Activated T-cell treated with anti-CD3 and anti-CD28 coated beads, Interleukin-2, amount 50 U/mL, for 4 hours (primary cell): ENCODE measurements at regions not wholly inside any gene's neighbourhood (a gene's known extent, or its start where the extent isn't known, plus 50 kb on each side); places are given as distances from the start of the nearest gene placed in this dataset.

Source experiments
- ATAC-seq, 2 donors: fragments of 200-7000 bp; cut with Tn5 transposase; one replicate each; pipeline ENCODE4 v1.10.0; 2021
- DNase-seq: peaks from one replicate; pipeline ENCODE4 v3.0.0-alpha.2; 2020
- H3K27me3 Mint-ChIP-seq: one replicate; pipeline ENCODE4 v1.8.0; 2021; ENCODE audit warnings: low read depth, mixed read lengths
- H3K36me3 Mint-ChIP-seq: one replicate; pipeline ENCODE4 v1.8.0; 2022; ENCODE audit warnings: mixed read lengths; ENCODE audit not compliant: insufficient read depth
- H3K4me1 Mint-ChIP-seq: one replicate; pipeline ENCODE4 v1.8.0; 2021; ENCODE audit warnings: low read depth, mixed read lengths
- H3K4me3 Mint-ChIP-seq: one replicate; pipeline ENCODE4 v1.8.0; 2021; ENCODE audit warnings: mild to moderate bottlenecking, moderate library complexity, mixed read lengths
- H3K9me3 Mint-ChIP-seq: one replicate; pipeline ENCODE4 v1.8.0; 2021; ENCODE audit warnings: mixed read lengths

- Mint-ChIP-seq H3K36me3 (no peaks in the 10 kb centered on the region), H3K4me3 (no peak overlapping the region), H3K9me3 (peaks cover 18% of the 10 kb centered on the region), H3K27me3 (peaks cover 4% of the 10 kb centered on the region), H3K4me1 (no peaks in the 10 kb centered on the region)
- ATAC-seq (no peak), DNase-seq (no peak)
These were observed 535.7 kb upstream of the CDH11 start for GRCh38 chr16:65657556-65657955.

GRCh38 chr16:65657071-65657494 is 535.2 kb upstream of the CDH11 start:
- H3K4me1 Mint-ChIP-seq = no peaks in the 10 kb centered on the region
- H3K27me3 Mint-ChIP-seq = peaks cover 4% of the 10 kb centered on the region
- no peak for DNase-seq
- H3K36me3 Mint-ChIP-seq = no peaks in the 10 kb centered on the region
- no peak overlapping the region for H3K4me3 Mint-ChIP-seq
- ATAC-seq = no peak
- H3K9me3 Mint-ChIP-seq = peaks cover 15% of the 10 kb centered on the region

GRCh38 chr16:65655802-65656201 is 533.9 kb upstream of the CDH11 start:
- no peak for ATAC-seq
- H3K4me1 Mint-ChIP-seq = no peaks in the 10 kb centered on the region
- peaks cover 4% of the 10 kb centered on the region for H3K27me3 Mint-ChIP-seq
- H3K4me3 Mint-ChIP-seq = no peak overlapping the region
- no peak for DNase-seq
- H3K9me3 Mint-ChIP-seq = peaks cover 12% of the 10 kb centered on the region
- H3K36me3 Mint-ChIP-seq = no peaks in the 10 kb centered on the region

- no peak for DNase-seq
- H3K27me3 Mint-ChIP-seq = no peaks in the 10 kb centered on the region
- H3K4me1 Mint-ChIP-seq = no peaks in the 10 kb centered on the region
- no peak for ATAC-seq
- no peak overlapping the region for H3K4me3 Mint-ChIP-seq
- no peaks in the 10 kb centered on the region for H3K36me3 Mint-ChIP-seq
- H3K9me3 Mint-ChIP-seq = peaks cover 5% of the 10 kb centered on the region
These were observed 526.2 kb upstream of the CDH11 start for GRCh38 chr16:65648101-65648500.

- no peaks in the 10 kb centered on the region for H3K27me3 Mint-ChIP-seq
- H3K36me3 Mint-ChIP-seq = no peaks in the 10 kb centered on the region
- H3K4me1 Mint-ChIP-seq = no peaks in the 10 kb centered on the region
- no peak for ATAC-seq
- no peak for DNase-seq
- H3K9me3 Mint-ChIP-seq = peaks cover 3% of the 10 kb centered on the region
- H3K4me3 Mint-ChIP-seq = no peak overlapping the region
These were observed 523.0 kb upstream of the CDH11 start for GRCh38 chr16:65644821-65645220.

GRCh38 chr16:65641762-65642289 is 520.0 kb upstream of the CDH11 start:
- H3K36me3 Mint-ChIP-seq = no peaks in the 10 kb centered on the region
- no peak overlapping the region for H3K4me3 Mint-ChIP-seq
- DNase-seq = no peak
- no peak for ATAC-seq
- peaks cover 7% of the 10 kb centered on the region for H3K9me3 Mint-ChIP-seq
- no peaks in the 10 kb centered on the region for H3K27me3 Mint-ChIP-seq
- H3K4me1 Mint-ChIP-seq = no peaks in the 10 kb centered on the region

- H3K4me1 Mint-ChIP-seq = no peaks in the 10 kb centered on the region
- no peak for DNase-seq
- H3K4me3 Mint-ChIP-seq = no peak overlapping the region
- H3K36me3 Mint-ChIP-seq = no peaks in the 10 kb centered on the region
- peaks cover 7% of the 10 kb centered on the region for H3K9me3 Mint-ChIP-seq
- H3K27me3 Mint-ChIP-seq = peaks cover 6% of the 10 kb centered on the region
- ATAC-seq = no peak
These were observed 519.3 kb upstream of the CDH11 start for GRCh38 chr16:65641049-65641761.

DNA sequence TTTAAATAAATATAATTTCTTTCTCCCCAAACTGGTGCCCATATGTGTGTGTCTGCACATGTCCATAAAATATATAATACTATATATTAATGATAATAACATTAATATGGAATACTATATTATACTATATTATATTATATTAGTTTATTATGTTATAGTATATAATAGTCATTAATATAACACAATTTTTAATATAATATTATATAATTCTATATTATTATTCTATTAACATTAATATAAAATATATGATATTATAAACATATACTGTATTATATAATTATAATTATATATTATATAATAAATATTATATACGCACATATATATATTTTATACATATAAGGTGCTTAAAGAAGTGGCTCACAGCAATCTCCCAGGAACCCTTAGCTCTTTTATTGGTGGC is 513.0 kb upstream of the CDH11 start:
- H3K4me3 Mint-ChIP-seq = no peak overlapping the region

GRCh38 chr16:65634291-65634690 is 512.4 kb upstream of the CDH11 start:
- Mint-ChIP-seq H3K27me3 (peaks cover 6% of the 10 kb centered on the region), H3K4me1 (no peaks in the 10 kb centered on the region), H3K4me3 (no peak overlapping the region), H3K36me3 (no peaks in the 10 kb centered on the region), H3K9me3 (no peaks in the 10 kb centered on the region)
- ATAC-seq (no peak), DNase-seq (no peak)

More for the DNA sequence above, 513.0 kb upstream of the CDH11 start:
- DNase-seq (no peak), ATAC-seq (no peak)
- H3K9me3 Mint-ChIP-seq = peaks cover 4% of the 10 kb centered on the region
- H3K27me3 Mint-ChIP-seq = peaks cover 6% of the 10 kb centered on the region
- no peaks in the 10 kb centered on the region for H3K4me1 Mint-ChIP-seq
- no peaks in the 10 kb centered on the region for H3K36me3 Mint-ChIP-seq

DNA sequence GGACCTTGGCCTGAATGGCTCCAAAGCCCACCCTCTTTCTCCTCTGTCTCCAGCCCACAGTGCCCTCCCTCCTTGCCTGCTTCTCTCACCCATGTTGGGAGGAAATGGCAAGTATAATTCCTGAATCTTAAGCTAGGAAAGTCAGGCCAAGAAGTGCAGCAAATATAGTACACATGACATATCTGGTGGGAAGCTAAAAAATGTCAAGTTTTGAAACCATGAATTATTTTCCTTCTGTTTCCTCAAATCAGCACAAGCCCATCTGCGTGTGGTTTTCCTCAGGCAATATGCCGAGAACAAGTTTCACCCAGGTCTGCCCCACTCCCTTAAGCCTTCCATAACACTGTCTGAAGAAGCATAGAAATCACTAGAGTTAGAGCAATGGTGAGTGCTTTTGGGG is 502.8 kb upstream of the CDH11 start:
- ATAC-seq (no peak), DNase-seq (no peak)
- Mint-ChIP-seq H3K4me1 (no peaks in the 10 kb centered on the region), H3K4me3 (no peak overlapping the region), H3K27me3 (no peaks in the 10 kb centered on the region), H3K36me3 (no peaks in the 10 kb centered on the region), H3K9me3 (peaks cover 8% of the 10 kb centered on the region)

- H3K27me3 Mint-ChIP-seq = no peaks in the 10 kb centered on the region
- H3K9me3 Mint-ChIP-seq = peaks cover 8% of the 10 kb centered on the region
- no peaks in the 10 kb centered on the region for H3K4me1 Mint-ChIP-seq
- DNase-seq (no peak), ATAC-seq (no peak)
- no peak overlapping the region for H3K4me3 Mint-ChIP-seq
- H3K36me3 Mint-ChIP-seq = no peaks in the 10 kb centered on the region
These were observed 502.4 kb upstream of the CDH11 start for GRCh38 chr16:65624229-65624628.

DNA sequence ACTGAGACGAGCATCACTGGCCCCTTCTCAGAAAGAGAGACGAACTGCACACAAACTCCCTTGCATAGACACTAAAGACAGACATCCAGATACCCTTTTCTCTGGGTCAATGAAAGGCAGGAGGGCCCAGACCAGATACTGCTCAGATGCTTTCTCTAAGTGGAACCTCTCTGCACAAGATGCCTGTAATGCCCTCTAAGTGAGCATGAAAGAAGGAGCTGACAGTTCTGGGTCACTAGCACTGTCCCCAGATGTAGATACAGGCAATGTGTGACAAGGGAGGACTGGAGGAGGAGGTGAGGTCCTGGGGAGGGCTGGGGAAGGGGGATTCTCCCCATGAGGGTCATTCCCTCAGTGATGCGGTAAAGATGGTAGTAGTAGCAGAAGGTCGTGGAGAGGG is 501.0 kb upstream of the CDH11 start:
- Mint-ChIP-seq H3K9me3 (peaks cover 8% of the 10 kb centered on the region), H3K4me1 (no peaks in the 10 kb centered on the region), H3K36me3 (no peaks in the 10 kb centered on the region), H3K4me3 (no peak overlapping the region), H3K27me3 (no peaks in the 10 kb centered on the region)
- ATAC-seq (no peak), DNase-seq (no peak)

DNA sequence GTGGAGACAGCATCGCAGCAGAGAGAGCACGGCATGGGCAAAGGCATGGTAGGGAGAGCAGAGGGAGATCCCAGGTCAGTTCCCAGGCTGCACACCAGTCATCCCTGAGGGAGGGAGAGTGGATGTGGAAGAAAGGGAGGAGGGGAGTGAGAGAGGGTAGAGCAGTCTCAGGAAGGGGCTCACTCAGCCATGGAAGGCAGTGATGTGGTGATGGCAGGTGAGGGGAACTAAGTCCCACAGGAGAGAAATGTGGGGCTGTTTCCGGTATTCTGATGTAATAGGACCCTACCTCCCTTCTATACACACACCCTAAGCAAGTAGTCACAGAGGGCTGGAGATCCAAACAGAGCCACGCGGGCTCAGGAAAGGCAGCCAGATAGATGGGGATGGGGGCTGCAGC is 500.3 kb upstream of the CDH11 start:
- H3K27me3 Mint-ChIP-seq = no peaks in the 10 kb centered on the region
- H3K36me3 Mint-ChIP-seq = no peaks in the 10 kb centered on the region
- DNase-seq = no peak
- no peak for ATAC-seq
- H3K4me3 Mint-ChIP-seq = no peak overlapping the region
- no peaks in the 10 kb centered on the region for H3K4me1 Mint-ChIP-seq
- peaks cover 4% of the 10 kb centered on the region for H3K9me3 Mint-ChIP-seq

DNA sequence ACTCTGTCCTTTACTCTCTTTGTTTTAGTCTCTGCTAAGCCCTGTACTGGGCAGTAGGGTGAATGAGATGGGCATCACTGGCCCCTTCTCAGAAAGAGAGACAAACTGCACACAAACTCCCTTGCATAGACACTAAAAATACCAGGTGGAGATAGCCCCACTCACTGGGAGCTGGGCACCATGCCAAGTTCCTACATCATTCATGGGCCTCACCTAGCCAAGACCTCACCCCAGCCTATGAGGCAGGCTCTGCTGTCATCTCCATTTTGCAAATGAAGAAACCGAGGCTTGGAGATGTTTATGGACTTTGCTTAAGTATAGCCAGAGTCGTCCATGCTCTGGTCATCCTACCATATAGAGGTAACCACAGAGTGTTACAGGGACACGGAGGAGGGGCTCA is 499.8 kb upstream of the CDH11 start:
- Mint-ChIP-seq H3K4me1 (no peaks in the 10 kb centered on the region), H3K36me3 (no peaks in the 10 kb centered on the region), H3K27me3 (no peaks in the 10 kb centered on the region), H3K9me3 (peaks cover 4% of the 10 kb centered on the region), H3K4me3 (no peak overlapping the region)
- DNase-seq (no peak), ATAC-seq (no peak)

GRCh38 chr16:65619606-65620005 is 497.7 kb upstream of the CDH11 start:
- DNase-seq (no peak), ATAC-seq (no peak)
- no peaks in the 10 kb centered on the region for H3K4me1 Mint-ChIP-seq
- H3K4me3 Mint-ChIP-seq = no peak overlapping the region
- peaks cover 4% of the 10 kb centered on the region for H3K9me3 Mint-ChIP-seq
- peaks cover 1% of the 10 kb centered on the region for H3K27me3 Mint-ChIP-seq
- H3K36me3 Mint-ChIP-seq = no peaks in the 10 kb centered on the region
